GM12865 (cell line): ENCODE measurements at regions not wholly inside any gene's neighbourhood (a gene's known extent, or its start where the extent isn't known, plus 50 kb on each side); places are given as distances from the start of the nearest gene placed in this dataset.

Experiments
- DNase-seq: peaks from one replicate; pipeline ENCODE4 v3.0.0; 2010; ENCODE audit warnings: low read depth
- H3K4me3 ChIP-seq: 2 replicates; pipeline ENCODE4 v1.5.1; 2011; ENCODE audit warnings: mild to moderate bottlenecking, low read depth, low read length, control low read depth
- CTCF ChIP-seq: IDR thresholded peaks from 2 replicates; pipeline ENCODE4 v1.5.1; 2011; ENCODE audit warnings: low read length, control low read depth, low read depth, inconsistent platforms; ENCODE audit not compliant: insufficient read depth; ENCODE audit errors: missing control alignments

GRCh38 chr13:54640719-54641118 is 1612.1 kb downstream of the OLFM4 start:
- DNase-seq, result no peak
- no peak overlapping the region for H3K4me3 ChIP-seq
- TF ChIP-seq CTCF, result no peak

- H3K4me3 ChIP-seq, result no peak overlapping the region
- DNase-seq, result no peak
- no peak for TF ChIP-seq CTCF
Observed at GRCh38 chr13:54643863-54644262, 1615.2 kb downstream of the OLFM4 start.

- TF ChIP-seq CTCF, result no peak
- DNase-seq, result no peak
- H3K4me3 ChIP-seq, result no peak overlapping the region
Observed at GRCh38 chr13:54647275-54647674, 1618.7 kb downstream of the OLFM4 start.

- no peak for TF ChIP-seq CTCF
- no peak for DNase-seq
- no peak overlapping the region for H3K4me3 ChIP-seq
Observed at GRCh38 chr13:54657588-54657987, 1629.0 kb downstream of the OLFM4 start.

GRCh38 chr13:54658771-54659170 is 1630.2 kb downstream of the OLFM4 start:
- no peak for TF ChIP-seq CTCF
- DNase-seq, result no peak
- no peak overlapping the region for H3K4me3 ChIP-seq

- TF ChIP-seq CTCF, result no peak
- DNase-seq, result no peak
- no peak overlapping the region for H3K4me3 ChIP-seq
Observed at GRCh38 chr13:54660277-54660676, 1631.7 kb downstream of the OLFM4 start.

- H3K4me3 ChIP-seq, result no peak overlapping the region
- TF ChIP-seq CTCF, result no peak
- no peak for DNase-seq
Observed at GRCh38 chr13:54676526-54677113, 1648.0 kb downstream of the OLFM4 start.
